ENCODE measurements at regions not wholly inside any gene's neighbourhood (a gene's known extent, or its start where the extent isn't known, plus 50 kb on each side); places are given as distances from the start of the nearest gene placed in this dataset.

- TF ChIP-seq TP53 (CRISPR knock-in tag; IDR thresholded peaks at IDR 0.05): no peak
- no peak for TF ChIP-seq PBX3 (IDR thresholded peaks at IDR 0.05)
- no peak for TF ChIP-seq CEBPB (IDR thresholded peaks at IDR 0.05)
- TF ChIP-seq HMGXB4 (CRISPR knock-in tag; IDR thresholded peaks at IDR 0.05; ENCODE audit: borderline replicate concordance): no peak
- no peak for TF ChIP-seq MAFK (IDR thresholded peaks at IDR 0.05; ENCODE audit: partially characterized antibody)
- no peak for TF ChIP-seq BCL3 (IDR thresholded peaks at IDR 0.05)
- no peak for TF ChIP-seq SREBF2 (IDR thresholded peaks at IDR 0.05)
- no peak for TF ChIP-seq RCOR1 (IDR thresholded peaks at IDR 0.05; ENCODE audit: low read depth, low read length)
- TF ChIP-seq EHMT2 (IDR thresholded peaks at IDR 0.05; ENCODE audit: low read depth): no peak
- no peak for TF ChIP-seq KDM5A (IDR thresholded peaks at IDR 0.05)
- TF ChIP-seq E2F6 (IDR thresholded peaks at IDR 0.05; ENCODE audit: borderline replicate concordance, low read depth): no peak
- no peak for TF ChIP-seq RAD21 (conservative IDR thresholded peaks at IDR 0.05 in 1 of 2, IDR thresholded peaks at IDR 0.05 in 1 of 2)
- no peak for TF ChIP-seq MAX (IDR thresholded peaks at IDR 0.05)
- no peak for TF ChIP-seq CBX2 (IDR thresholded peaks at IDR 0.05; ENCODE audit: borderline replicate concordance, low read depth)
- no peak for TF ChIP-seq EHF (CRISPR knock-in tag; IDR thresholded peaks at IDR 0.05)
- no peak for TF ChIP-seq TFCP2L1 (CRISPR knock-in tag; IDR thresholded peaks at IDR 0.05)
- TF ChIP-seq ZSCAN20 (CRISPR knock-in tag; IDR thresholded peaks at IDR 0.05): no peak
- ATAC-seq: no peak
- Histone ChIP-seq H3K27ac (no peak overlapping the region), H3K4me3 (no peak overlapping the region), H3K4me2 (no peak overlapping the region), H3K9me3 (peaks cover 7% of the 10 kb centered on the region; the same call in 2 of the 3 replicates), H3K4me1 (no peaks in the 10 kb centered on the region)
- 0% methylated on average over 2 of the region's 2 CpGs for WGBS (ENCODE audit: missing lambda C conversion rate)
- no peak for DNase-seq (ENCODE audit: low read depth in 1 of 2, low spot score in 1 of 2)
- ChIA-PET POLR2A (no interaction called here), CTCF (no interaction called here)
- FAIRE-seq: no peak
These were observed 84.7 kb downstream of the SEM1 start for GRCh38 chr7:96624954-96625353.

- Histone ChIP-seq H3K4me2 (no peak overlapping the region), H3K9me3 (peaks cover 10% of the 10 kb centered on the region; the same call in 2 of the 3 replicates), H3K4me1 (no peaks in the 10 kb centered on the region), H3K4me3 (no peak overlapping the region), H3K27ac (no peak overlapping the region)
- CTCF ChIA-PET: interaction anchor here (0.9 kb wide), 1 partner anchor 32 kb away, joined by 3 read pairs; no protein-coding TSS in a partner anchor
- ATAC-seq: no peak
- no peak for DNase-seq (ENCODE audit: low read depth in 1 of 2, low spot score in 1 of 2)
- POLR2A ChIA-PET: no interaction called here
- TF ChIP-seq FOSB (CRISPR knock-in tag; IDR thresholded peaks at IDR 0.05): no peak
- no peak for TF ChIP-seq ESRRA (IDR thresholded peaks at IDR 0.05; ENCODE audit: borderline replicate concordance, low read length)
- no peak for TF ChIP-seq SMC3 (IDR thresholded peaks at IDR 0.05)
- no peak for TF ChIP-seq KDM5A (IDR thresholded peaks at IDR 0.05)
- no peak for TF ChIP-seq GATA3 (IDR thresholded peaks at IDR 0.05; ENCODE audit: borderline replicate concordance)
- TF ChIP-seq HOXB5 (CRISPR knock-in tag; IDR thresholded peaks at IDR 0.05): no peak
- no peak for TF ChIP-seq POLR2A (IDR thresholded peaks at IDR 0.05; ENCODE audit: low read length)
- TF ChIP-seq RCOR1 (IDR thresholded peaks at IDR 0.05; ENCODE audit: low read depth, low read length): no peak
- TF ChIP-seq RFX5 (IDR thresholded peaks at IDR 0.05): no peak
- TF ChIP-seq REST (IDR thresholded peaks at IDR 0.05): no peak
- TF ChIP-seq CHD2 (IDR thresholded peaks at IDR 0.05; ENCODE audit: low read length, partially characterized antibody): no peak
- no peak for TF ChIP-seq JUNB (IDR thresholded peaks at IDR 0.05)
- TF ChIP-seq HOXB13 (CRISPR knock-in tag; IDR thresholded peaks at IDR 0.05; ENCODE audit: low read depth): no peak
- TF ChIP-seq RAD21 (conservative IDR thresholded peaks at IDR 0.05 in 1 of 2, IDR thresholded peaks at IDR 0.05 in 1 of 2): no peak
- FAIRE-seq: no peak
These were observed 87.7 kb downstream of the SEM1 start for GRCh38 chr7:96621932-96622331.

All from A549 (cell line).